Uterus (tissue), 2 donors: ENCODE measurements at regions not wholly inside any gene's neighbourhood (a gene's known extent, or its start where the extent isn't known, plus 50 kb on each side); places are given as distances from the start of the nearest gene placed in this dataset.

Experiments used
- CTCF ChIP-seq, 4 experiments: fragments of 200-600 bp in 2 of 4; fragments of 450-650 bp in 2 of 4; sonication (generic) in 2 of 4; IDR thresholded peaks; one replicate each; pipeline ENCODE4 v1.5.1; 2016 to 2019; ENCODE audit warnings: antibody characterized with exemption in 4 of 4, mild to moderate bottlenecking in 2 of 4, moderate library complexity in 1 of 4
- POLR2A ChIP-seq, 2 donors: fragments of 450-650 bp; IDR thresholded peaks; one replicate each; pipeline ENCODE4 v1.6.1; 2016; ENCODE audit warnings: antibody characterized with exemption in 2 of 2, mild to moderate bottlenecking in 1 of 2, moderate library complexity in 1 of 2

DNA sequence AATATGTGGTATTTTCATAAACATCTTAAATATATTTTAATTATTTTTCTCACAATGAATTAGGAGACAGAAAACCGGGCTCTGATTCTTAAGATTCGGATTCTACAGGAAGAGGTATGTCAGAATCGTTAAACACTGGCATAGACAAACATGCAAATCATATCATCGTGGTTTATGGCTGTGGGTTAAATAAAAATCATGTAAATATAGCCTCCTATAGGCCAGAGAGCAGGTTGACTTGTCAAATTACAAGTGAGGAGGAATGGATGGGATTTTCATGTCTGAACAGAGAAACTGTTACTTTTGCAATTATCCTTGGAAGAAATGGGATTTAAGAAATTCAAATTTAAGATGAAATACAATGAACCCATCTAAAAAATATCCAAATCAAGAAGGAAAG, 74.9 kb upstream of the BCAT1 start:
- no peak for TF ChIP-seq CTCF (IDR thresholded peaks at IDR 0.05)
- TF ChIP-seq POLR2A (IDR thresholded peaks at IDR 0.05), result no peak
